Brain microvascular endothelial cell (primary cell): ENCODE measurements at regions not wholly inside any gene's neighbourhood (a gene's known extent, or its start where the extent isn't known, plus 50 kb on each side); places are given as distances from the start of the nearest gene placed in this dataset.
A peak's percentile ranks its signal among the peaks of the same experiment; 100 is the strongest.

Experiments used
- DNase-seq: peaks from one replicate; pipeline ENCODE4 v3.0.0-alpha.2; 2020
- H3K27ac ChIP-seq: fragments of 250-450 bp; sonication (Bioruptor Pico); 2 replicates; pipeline ENCODE4 v1.5.1; 2020; ENCODE audit warnings: mild to moderate bottlenecking, moderate library complexity
- H3K27me3 ChIP-seq: fragments of 250-450 bp; sonication (Bioruptor Pico); replicated peaks from 2 replicates; pipeline ENCODE4 v1.5.1; 2020; ENCODE audit warnings: mild to moderate bottlenecking
- H3K36me3 ChIP-seq: fragments of 250-450 bp; sonication (Bioruptor Pico); replicated peaks from 2 replicates; pipeline ENCODE4 v1.5.1; 2020; ENCODE audit warnings: mild to moderate bottlenecking
- H3K4me3 ChIP-seq: 2 replicates; pipeline ENCODE4 v1.5.1; 2011; ENCODE audit warnings: low read depth, mild to moderate bottlenecking, control low read depth, low read length, moderate library complexity
- in situ Hi-C: cut with HindIII; loops from 2 replicates; pipeline ENCODE4 v1.10.0; 2017; ENCODE audit warnings: low sequenced_read_pairs, low pct_ligation_motif_present
- TF ChIP-seq, protein P1 (sequence below): IDR thresholded peaks from 2 replicates; pipeline ENCODE4 v1.5.1; 2011; ENCODE audit warnings: low read depth, mild to moderate bottlenecking, moderate library complexity, low read length, control low read depth, inconsistent platforms; ENCODE audit errors: missing control alignments

- TF ChIP-seq, protein P1, sequence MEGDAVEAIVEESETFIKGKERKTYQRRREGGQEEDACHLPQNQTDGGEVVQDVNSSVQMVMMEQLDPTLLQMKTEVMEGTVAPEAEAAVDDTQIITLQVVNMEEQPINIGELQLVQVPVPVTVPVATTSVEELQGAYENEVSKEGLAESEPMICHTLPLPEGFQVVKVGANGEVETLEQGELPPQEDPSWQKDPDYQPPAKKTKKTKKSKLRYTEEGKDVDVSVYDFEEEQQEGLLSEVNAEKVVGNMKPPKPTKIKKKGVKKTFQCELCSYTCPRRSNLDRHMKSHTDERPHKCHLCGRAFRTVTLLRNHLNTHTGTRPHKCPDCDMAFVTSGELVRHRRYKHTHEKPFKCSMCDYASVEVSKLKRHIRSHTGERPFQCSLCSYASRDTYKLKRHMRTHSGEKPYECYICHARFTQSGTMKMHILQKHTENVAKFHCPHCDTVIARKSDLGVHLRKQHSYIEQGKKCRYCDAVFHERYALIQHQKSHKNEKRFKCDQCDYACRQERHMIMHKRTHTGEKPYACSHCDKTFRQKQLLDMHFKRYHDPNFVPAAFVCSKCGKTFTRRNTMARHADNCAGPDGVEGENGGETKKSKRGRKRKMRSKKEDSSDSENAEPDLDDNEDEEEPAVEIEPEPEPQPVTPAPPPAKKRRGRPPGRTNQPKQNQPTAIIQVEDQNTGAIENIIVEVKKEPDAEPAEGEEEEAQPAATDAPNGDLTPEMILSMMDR, result no peak
- H3K36me3 ChIP-seq, result no peaks in the 10 kb centered on the region
- no peak overlapping the region for H3K27ac ChIP-seq
- no peak for DNase-seq
- H3K4me3 ChIP-seq, result no peak overlapping the region
- in situ Hi-C loops, result no loop called here
- H3K27me3 ChIP-seq, result no peaks in the 10 kb centered on the region
Observed at GRCh38 chrX:45323387-45323786, 122.7 kb upstream of the DIPK2B start.

- in situ Hi-C loops, result no loop called here
- no peaks in the 10 kb centered on the region for H3K27me3 ChIP-seq
- H3K4me3 ChIP-seq, result no peak overlapping the region
- no peak for DNase-seq
- H3K27ac ChIP-seq, result peak overlapping the region; percentile 64
- TF ChIP-seq, protein P1, result no peak
- no peaks in the 10 kb centered on the region for H3K36me3 ChIP-seq
Observed at GRCh38 chrX:45322820-45323219, 122.1 kb upstream of the DIPK2B start.

GRCh38 chrX:45322382-45322781, 121.7 kb upstream of the DIPK2B start:
- no peak overlapping the region for H3K4me3 ChIP-seq
- no peaks in the 10 kb centered on the region for H3K27me3 ChIP-seq
- in situ Hi-C loops, result no loop called here
- peak; percentile 61 for DNase-seq
- TF ChIP-seq, protein P1, result peak; percentile 69
- H3K36me3 ChIP-seq, result no peaks in the 10 kb centered on the region
- H3K27ac ChIP-seq, result peak overlapping the region; percentile 64

DNA sequence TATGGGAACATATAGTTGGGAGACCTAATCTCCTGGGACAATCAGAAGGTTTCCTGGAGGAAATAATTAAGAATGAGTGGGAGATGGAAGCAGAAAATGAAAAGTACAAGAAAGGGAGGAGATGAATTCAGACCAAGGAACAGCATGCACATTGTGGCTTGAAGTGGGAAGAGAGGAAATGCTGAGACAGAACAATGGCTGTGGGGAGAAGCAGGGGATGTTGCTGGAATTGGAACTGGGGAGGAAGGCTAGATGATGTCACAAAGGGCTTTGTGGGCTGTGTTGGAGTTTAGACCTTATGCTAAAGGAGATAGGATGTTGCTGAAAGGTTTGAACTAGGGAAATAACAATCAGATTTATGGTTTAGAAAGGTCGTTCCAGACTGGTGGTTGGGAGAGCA, 119.5 kb upstream of the DIPK2B start:
- Histone ChIP-seq H3K27me3 (no peaks in the 10 kb centered on the region), H3K4me3 (no peak overlapping the region)
- in situ Hi-C loops, result no loop called here

GRCh38 chrX:45309801-45310200, 109.1 kb upstream of the DIPK2B start:
- TF ChIP-seq, protein P1, result no peak
- DNase-seq, result no peak
- in situ Hi-C loops, result no loop called here
- Histone ChIP-seq H3K4me3 (no peak overlapping the region), H3K36me3 (no peaks in the 10 kb centered on the region), H3K27me3 (no peaks in the 10 kb centered on the region), H3K27ac (no peak overlapping the region)

More for the DNA sequence above, 119.5 kb upstream of the DIPK2B start:
- no peaks in the 10 kb centered on the region for H3K36me3 ChIP-seq
- H3K27ac ChIP-seq, result no peak overlapping the region
- TF ChIP-seq, protein P1, result no peak
- no peak for DNase-seq

- in situ Hi-C loops, result no loop called here
- no peak overlapping the region for H3K27ac ChIP-seq
- no peaks in the 10 kb centered on the region for H3K27me3 ChIP-seq
- H3K36me3 ChIP-seq, result no peaks in the 10 kb centered on the region
- no peak overlapping the region for H3K4me3 ChIP-seq
- DNase-seq, result no peak
- TF ChIP-seq, protein P1, result no peak
Observed at GRCh38 chrX:45309096-45309495, 108.4 kb upstream of the DIPK2B start.
